ENCODE measurements at regions not wholly inside any gene's neighbourhood (a gene's known extent, or its start where the extent isn't known, plus 50 kb on each side); places are given as distances from the start of the nearest gene placed in this dataset.

GRCh38 chr2:156697906-156698305, 261.7 kb downstream of the GPD2 start:
- no peak for DNase-seq

- no peak for DNase-seq
Observed at GRCh38 chr2:156700681-156701080, 264.5 kb downstream of the GPD2 start.

- DNase-seq: no peak
Observed at GRCh38 chr2:156702541-156702940, 266.4 kb downstream of the GPD2 start.

GRCh38 chr2:156703642-156704041, 267.5 kb downstream of the GPD2 start:
- no peak for DNase-seq

- no peak for DNase-seq
Observed at GRCh38 chr2:156704132-156704531, 268.0 kb downstream of the GPD2 start.

- peak; percentile 48 for DNase-seq
Observed at GRCh38 chr2:156704617-156705016, 268.4 kb downstream of the GPD2 start.

- DNase-seq: no peak
Observed at GRCh38 chr2:156706576-156706975, 270.4 kb downstream of the GPD2 start.

GRCh38 chr2:156708051-156708450, 271.9 kb downstream of the GPD2 start:
- no peak for DNase-seq

GRCh38 chr2:156709091-156709490, 272.9 kb downstream of the GPD2 start:
- no peak for DNase-seq

- no peak for DNase-seq
Observed at GRCh38 chr2:156719036-156719435, 282.9 kb downstream of the GPD2 start.

- DNase-seq: no peak
Observed at GRCh38 chr2:156727867-156728266, 291.7 kb downstream of the GPD2 start.

- DNase-seq: no peak
Observed at GRCh38 chr2:156728328-156728727, 292.1 kb downstream of the GPD2 start.

GRCh38 chr2:156731506-156731905, 295.3 kb downstream of the GPD2 start:
- no peak for DNase-seq

- DNase-seq: no peak
Observed at GRCh38 chr2:156736950-156737349, 300.8 kb downstream of the GPD2 start.

- no peak for DNase-seq
Observed at GRCh38 chr2:156739301-156739700, 303.1 kb downstream of the GPD2 start.

- DNase-seq: no peak
Observed at GRCh38 chr2:156745619-156746018, 309.4 kb downstream of the GPD2 start.

- no peak for DNase-seq
Observed at GRCh38 chr2:156748221-156748620, 312.0 kb downstream of the GPD2 start.

GRCh38 chr2:156752042-156752441, 315.9 kb downstream of the GPD2 start:
- no peak for DNase-seq

GRCh38 chr2:156753766-156754165, 317.6 kb downstream of the GPD2 start:
- DNase-seq: no peak

GRCh38 chr2:156756516-156756915, 320.3 kb downstream of the GPD2 start:
- DNase-seq: no peak

- DNase-seq: no peak
Observed at GRCh38 chr2:156763174-156763573, 327.0 kb downstream of the GPD2 start.

- DNase-seq: no peak
Observed at GRCh38 chr2:156765043-156765442, 328.9 kb downstream of the GPD2 start.

- DNase-seq: no peak
Observed at GRCh38 chr2:156765450-156765849, 329.3 kb downstream of the GPD2 start.

GRCh38 chr2:156769802-156770201, 333.6 kb downstream of the GPD2 start:
- no peak for DNase-seq

GRCh38 chr2:156778916-156779315, 342.7 kb downstream of the GPD2 start:
- DNase-seq: no peak
